ENCODE measurements at regions not wholly inside any gene's neighbourhood (a gene's known extent, or its start where the extent isn't known, plus 50 kb on each side); places are given as distances from the start of the nearest gene placed in this dataset.

- TF ChIP-seq CTCF (IDR thresholded peaks at IDR 0.05; ENCODE audit: borderline replicate concordance, extremely low read depth, low read length, poor library complexity, severe bottlenecking) (no peak), EZH2 (IDR thresholded peaks at IDR 0.05; ENCODE audit: borderline replicate concordance, low read depth, low read length, severe bottlenecking) (no peak)
Observed at GRCh38 chr6:22727710-22728109, 158.3 kb downstream of the HDGFL1 start.

All from DND-41 (cell line).